Activated B cell treated with CpG ODN at 0.5 μM for 24 hours (primary cell): ENCODE measurements at regions not wholly inside any gene's neighbourhood (a gene's known extent, or its start where the extent isn't known, plus 50 kb on each side); places are given as distances from the start of the nearest gene placed in this dataset.

Experiments used
- ATAC-seq: fragments of 200-7000 bp; cut with Tn5 transposase; one replicate; pipeline ENCODE4 v1.10.0; 2021; ENCODE audit warnings: low read depth, mild to moderate bottlenecking, moderate library complexity
- CTCF ChIA-PET: fragments of 350-600 bp; sonication (Branson Sonifier 250); formaldehyde crosslinking; loops from one replicate; lab custom pipeline; 2021; ENCODE audit warnings: antibody characterized with exemption; lab: Charles Lee
- POLR2A ChIA-PET: fragments of 350-600 bp; sonication (Branson Sonifier 250); formaldehyde crosslinking; loops from one replicate; lab custom pipeline; 2021; ENCODE audit warnings: antibody characterized with exemption; lab: Charles Lee
- DNase-seq: peaks from one replicate; pipeline ENCODE4 v3.0.0; 2022
- H3K27ac Mint-ChIP-seq: one replicate; pipeline ENCODE4 v1.8.0; 2020; ENCODE audit warnings: mixed read lengths
- H3K27me3 Mint-ChIP-seq: one replicate; pipeline ENCODE4 v1.8.0; 2021; ENCODE audit warnings: mixed read lengths
- H3K36me3 Mint-ChIP-seq: one replicate; pipeline ENCODE4 v1.8.0; 2021; ENCODE audit warnings: low read depth, mixed read lengths
- H3K4me1 Mint-ChIP-seq: one replicate; pipeline ENCODE4 v1.8.0; 2021; ENCODE audit warnings: mixed read lengths
- H3K4me3 Mint-ChIP-seq: one replicate; pipeline ENCODE4 v1.8.0; 2020; ENCODE audit warnings: mild to moderate bottlenecking, mixed read lengths
- H3K9me3 Mint-ChIP-seq: one replicate; pipeline ENCODE4 v1.8.0; 2020; ENCODE audit warnings: mixed read lengths
- CTCF ChIP-seq: fragments of 200-600 bp; IDR thresholded peaks from one replicate; pipeline ENCODE4 v1.8.0; 2022; ENCODE audit warnings: antibody characterized with exemption, mild to moderate bottlenecking
- intact Hi-C: fragments of 100-400 bp; cut with micrococcal nuclease; formaldehyde crosslinking; loops from one replicate; pipeline ENCODE4 v1.15.1; 2024

- no peak overlapping the region for H3K27ac Mint-ChIP-seq
- no peaks in the 10 kb centered on the region for H3K36me3 Mint-ChIP-seq
- ATAC-seq (no peak), DNase-seq (no peak)
- ChIA-PET CTCF (no interaction called here), POLR2A (no interaction called here)
- peaks cover 4% of the 10 kb centered on the region for H3K9me3 Mint-ChIP-seq
- intact Hi-C loops = no loop called here
- H3K4me3 Mint-ChIP-seq = no peak overlapping the region
- no peak for TF ChIP-seq CTCF
- H3K27me3 Mint-ChIP-seq = peaks cover 12% of the 10 kb centered on the region
- no peaks in the 10 kb centered on the region for H3K4me1 Mint-ChIP-seq
These were observed 130.5 kb upstream of the LMCD1 start for GRCh38 chr3:8371085-8371551.

- H3K4me1 Mint-ChIP-seq = no peaks in the 10 kb centered on the region
- ATAC-seq (no peak), DNase-seq (no peak)
- H3K27me3 Mint-ChIP-seq = peaks cover 12% of the 10 kb centered on the region
- intact Hi-C loops = no loop called here
- POLR2A ChIA-PET = no interaction called here
- CTCF ChIA-PET = no interaction called here
- no peak overlapping the region for H3K4me3 Mint-ChIP-seq
- no peaks in the 10 kb centered on the region for H3K36me3 Mint-ChIP-seq
- TF ChIP-seq CTCF = no peak
- H3K9me3 Mint-ChIP-seq = peaks cover 5% of the 10 kb centered on the region
- H3K27ac Mint-ChIP-seq = no peak overlapping the region
These were observed 129.6 kb upstream of the LMCD1 start for GRCh38 chr3:8371960-8372463.

- POLR2A ChIA-PET = no interaction called here
- H3K36me3 Mint-ChIP-seq = no peaks in the 10 kb centered on the region
- peaks cover 1% of the 10 kb centered on the region for H3K9me3 Mint-ChIP-seq
- no peak for DNase-seq
- H3K4me1 Mint-ChIP-seq = no peaks in the 10 kb centered on the region
- no peak overlapping the region for H3K27ac Mint-ChIP-seq
- no peak overlapping the region for H3K4me3 Mint-ChIP-seq
- no peak for TF ChIP-seq CTCF
- no peak for ATAC-seq
- intact Hi-C loops = no loop called here
- no peaks in the 10 kb centered on the region for H3K27me3 Mint-ChIP-seq
- CTCF ChIA-PET = no interaction called here
These were observed 120.5 kb upstream of the LMCD1 start for GRCh38 chr3:8380904-8381704.

DNA sequence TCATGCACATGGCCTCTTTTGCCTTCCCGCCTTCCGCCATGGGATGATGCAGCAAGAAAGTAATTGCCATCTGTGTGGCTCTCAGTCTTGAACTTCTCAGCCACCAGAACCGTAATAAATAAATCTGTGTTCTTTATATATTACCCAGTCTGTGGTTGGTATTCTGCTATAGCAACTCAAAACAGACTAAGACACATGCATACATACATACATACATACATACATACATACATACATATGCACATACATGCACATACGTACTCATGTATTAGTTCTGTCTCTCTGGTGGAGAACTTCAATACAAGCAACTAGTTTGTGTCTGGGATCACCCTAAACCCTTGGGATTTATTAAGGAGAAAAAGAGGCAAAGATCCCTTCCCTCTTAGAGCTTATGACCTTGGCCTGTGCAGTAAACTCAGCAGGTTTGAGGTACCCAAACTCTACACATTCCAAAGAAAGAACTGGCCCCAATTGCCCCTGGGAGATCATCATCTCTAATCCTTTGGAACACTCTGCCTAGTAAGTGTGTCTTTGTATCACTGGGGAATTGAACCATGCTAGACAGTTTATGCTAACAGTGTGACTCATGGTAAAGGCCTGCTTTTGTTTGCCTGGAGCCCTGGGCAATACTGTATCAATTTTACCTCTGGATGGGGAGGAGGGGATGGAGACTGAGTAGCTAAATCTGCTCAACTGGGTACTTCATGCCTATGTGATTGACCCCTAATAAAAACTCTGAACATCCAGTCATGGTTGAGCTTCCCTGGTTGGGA, 115.6 kb upstream of the LMCD1 start:
- Mint-ChIP-seq H3K4me3 (no peak overlapping the region), H3K9me3 (no peaks in the 10 kb centered on the region), H3K36me3 (no peaks in the 10 kb centered on the region), H3K27me3 (no peaks in the 10 kb centered on the region), H3K27ac (no peak overlapping the region), H3K4me1 (no peaks in the 10 kb centered on the region)
- ATAC-seq (no peak), DNase-seq (no peak)
- TF ChIP-seq CTCF = no peak
- ChIA-PET POLR2A (no interaction called here), CTCF (interaction anchor here (1.6 kb wide), 1 partner anchor 31 kb away, joined by 4 read pairs; no protein-coding TSS in a partner anchor)
- intact Hi-C loops = no loop called here

- Mint-ChIP-seq H3K36me3 (no peaks in the 10 kb centered on the region), H3K27me3 (no peaks in the 10 kb centered on the region), H3K4me1 (no peaks in the 10 kb centered on the region), H3K27ac (no peak overlapping the region), H3K9me3 (no peaks in the 10 kb centered on the region), H3K4me3 (no peak overlapping the region)
- POLR2A ChIA-PET = no interaction called here
- TF ChIP-seq CTCF = no peak
- intact Hi-C loops = no loop called here
- CTCF ChIA-PET = interaction anchor here (1.6 kb wide), 1 partner anchor 29 kb away, joined by 4 read pairs; no protein-coding TSS in a partner anchor
- no peak for ATAC-seq
- no peak for DNase-seq
These were observed 114.1 kb upstream of the LMCD1 start for GRCh38 chr3:8387571-8387970.
